GM12878 (cell line): ENCODE measurements at regions not wholly inside any gene's neighbourhood (a gene's known extent, or its start where the extent isn't known, plus 50 kb on each side); places are given as distances from the start of the nearest gene placed in this dataset.

ENCODE experiments used
- ATAC-seq: fragments of 200-7000 bp; cut with Tn5 transposase; 3 replicates; pipeline ENCODE4 v1.9.1; 2020; ENCODE audit warnings: mild to moderate bottlenecking, moderate library complexity
- BruUV-seq: library from RNA; stranded (reverse); fragments of 400-500 nt; replicated peaks from 2 replicates; lab custom pipeline; 2021; lab: Mats Ljungman, UMichigan
- CTCF ChIA-PET: fragments of 300-600 bp; sonication (Branson Sonifier 250); formaldehyde crosslinking; extraction: SDS; loops from one replicate; lab custom pipeline; 2021; ENCODE audit warnings: inconsistent platforms; lab: Yijun Ruan, JAX
- POLR2A ChIA-PET: fragments of 350-600 bp; formaldehyde crosslinking; extraction: SDS; loops from one replicate; lab custom pipeline; 2021; ENCODE audit warnings: inconsistent platforms; lab: Charles Lee
- RAD21 ChIA-PET: fragments of 300-600 bp; sonication (Branson Sonifier 250); formaldehyde crosslinking; loops from one replicate; lab custom pipeline; 2023; ENCODE audit warnings: antibody characterized with exemption; ENCODE audit not compliant: unreplicated experiment; lab: Charles Lee
- SMC1A ChIA-PET: fragments of 300-600 bp; sonication (Branson Sonifier 250); formaldehyde crosslinking; loops from one replicate; lab custom pipeline; 2023; ENCODE audit not compliant: unreplicated experiment, uncharacterized antibody; lab: Charles Lee
- DNase-seq: peaks from one replicate; pipeline ENCODE4 v3.0.0-alpha.2; 2011; ENCODE audit warnings: low read depth, low spot score
- FAIRE-seq: peaks from 3 replicates; lab custom pipeline; 2011; peaks lifted over from hg19 to GRCh38; lab: Jason Lieb, UNC
- H2AFZ ChIP-seq: 2 replicates; pipeline ENCODE4 v1.6.0; 2011; ENCODE audit warnings: low read depth, low read length, control low read depth; ENCODE audit not compliant: control insufficient read depth
- H3K27ac ChIP-seq: 2 replicates; pipeline ENCODE4 v1.5.1; 2011; ENCODE audit warnings: control low read depth; ENCODE audit not compliant: control insufficient read depth, insufficient read depth
- H3K27me3 ChIP-seq, 2 experiments: replicated peaks in 1 of 2; 2 replicates each; pipeline versions ENCODE4 v1.6.0 to v1.6.1; 2011; ENCODE audit warnings: low read length in 1 of 2; ENCODE audit not compliant: control insufficient read depth in 2 of 2, insufficient read depth in 2 of 2
- H3K36me3 ChIP-seq, 2 experiments: 2 replicates each; pipeline ENCODE4 v1.5.1; 2011; ENCODE audit warnings: low read length in 1 of 2; ENCODE audit not compliant: control insufficient read depth in 2 of 2, insufficient read depth in 2 of 2
- H3K4me1 ChIP-seq: 2 replicates; pipeline ENCODE4 v1.6.1; 2011; ENCODE audit warnings: mild to moderate bottlenecking, low read length, moderate library complexity, mixed read lengths; ENCODE audit not compliant: control insufficient read depth, insufficient read depth
- H3K4me2 ChIP-seq: 2 replicates; pipeline ENCODE4 v1.6.0; 2011; ENCODE audit warnings: control low read depth; ENCODE audit not compliant: control insufficient read depth, insufficient read depth
- H3K4me3 ChIP-seq: fragments of 200-600 bp; sonication (generic); 2 replicates; pipeline ENCODE4 v1.5.1; 2016
- H3K79me2 ChIP-seq: 2 replicates; pipeline ENCODE4 v1.6.0; 2011; ENCODE audit warnings: low read length; ENCODE audit not compliant: control insufficient read depth, insufficient read depth
- H3K9ac ChIP-seq: 2 replicates; pipeline ENCODE4 v1.8.0; 2011; ENCODE audit warnings: low read length, control low read depth, mixed read lengths; ENCODE audit not compliant: control insufficient read depth, insufficient read depth
- H3K9me3 ChIP-seq: replicated peaks from 3 replicates; pipeline ENCODE4 v1.5.1; 2011; ENCODE audit warnings: mild to moderate bottlenecking, low read length; ENCODE audit not compliant: control insufficient read depth, insufficient read depth
- H4K20me1 ChIP-seq: 2 replicates; pipeline ENCODE4 v1.6.0; 2011; ENCODE audit not compliant: control insufficient read depth, insufficient read depth
- CREM ChIP-seq: IDR thresholded peaks from 2 replicates; pipeline ENCODE4 v1.6.1; 2014; ENCODE audit warnings: antibody characterized with exemption, low read depth
- ELK1 ChIP-seq: IDR thresholded peaks from 2 replicates; pipeline ENCODE4 v1.6.1; 2012; ENCODE audit warnings: low read depth, low read length, improper control_type of control experiment
- FOXM1 ChIP-seq: IDR thresholded peaks from 2 replicates; pipeline ENCODE4 v1.6.1; 2012; ENCODE audit warnings: low read depth, mild to moderate bottlenecking, inconsistent platforms, low read length, moderate library complexity
- GATAD2B ChIP-seq: fragments of 450-650 bp; conservative IDR thresholded peaks from 2 replicates; pipeline ENCODE4 v1.6.1; 2017; ENCODE audit warnings: low read depth, mild to moderate bottlenecking, moderate library complexity
- HDAC6 ChIP-seq: fragments of 200-600 bp; sonication (generic); IDR thresholded peaks from one replicate; pipeline ENCODE4 v1.8.0; 2017; ENCODE audit warnings: antibody characterized with exemption; ENCODE audit not compliant: unreplicated experiment
- HDGF ChIP-seq: fragments of 450-650 bp; IDR thresholded peaks from 2 replicates; pipeline ENCODE4 v1.6.1; 2016; ENCODE audit warnings: antibody characterized with exemption
- HSF1 ChIP-seq: fragments of 150-350 bp; IDR thresholded peaks from 2 replicates; pipeline ENCODE4 v1.6.1; 2014; ENCODE audit warnings: mild to moderate bottlenecking, low read depth, low read length
- IKZF2 ChIP-seq, 2 experiments: fragments of 450-650 bp; IDR thresholded peaks; 2 replicates each; pipeline ENCODE4 v1.6.1; 2017; ENCODE audit warnings: mild to moderate bottlenecking in 2 of 2, moderate library complexity in 2 of 2
- IRF3 ChIP-seq: fragments of 450-650 bp; IDR thresholded peaks from 2 replicates; pipeline ENCODE4 v1.6.1; 2014; ENCODE audit warnings: mild to moderate bottlenecking
- NFYA ChIP-seq: IDR thresholded peaks from 2 replicates; pipeline ENCODE4 v1.6.1; 2011; ENCODE audit warnings: low read depth, mild to moderate bottlenecking, low read length, improper control_type of control experiment, borderline replicate concordance
- NR2C2 ChIP-seq: IDR thresholded peaks from 2 replicates; pipeline ENCODE4 v1.6.1; 2011; ENCODE audit warnings: borderline replicate concordance, low read depth; ENCODE audit not compliant: control insufficient read depth, insufficient read length
- POLR2AphosphoS2 ChIP-seq: IDR thresholded peaks from 2 replicates; pipeline ENCODE4 v1.6.1; 2011; ENCODE audit warnings: low read depth, mild to moderate bottlenecking, low read length, improper control_type of control experiment, moderate library complexity
- RBBP5 ChIP-seq: fragments of 200-600 bp; sonication (generic); conservative IDR thresholded peaks from 2 replicates; pipeline ENCODE4 v1.6.1; 2016
- RCOR1 ChIP-seq: conservative IDR thresholded peaks from 2 replicates; pipeline ENCODE4 v1.6.1; 2012; ENCODE audit warnings: low read depth, low read length, improper control_type of control experiment
- SPI1 ChIP-seq: IDR thresholded peaks from 2 replicates; pipeline ENCODE4 v1.6.1; 2011; ENCODE audit warnings: low read depth, mild to moderate bottlenecking, low read length, moderate library complexity, borderline replicate concordance; ENCODE audit not compliant: insufficient read depth
- SUPT20H ChIP-seq: IDR thresholded peaks from 2 replicates; pipeline ENCODE4 v1.6.1; 2011; ENCODE audit warnings: low read depth, mild to moderate bottlenecking, low read length, moderate library complexity, borderline replicate concordance; ENCODE audit not compliant: control insufficient read depth
- TCF12 ChIP-seq: IDR thresholded peaks from 2 replicates; pipeline ENCODE4 v1.6.1; 2011; ENCODE audit warnings: low read depth, mild to moderate bottlenecking, low read length
- YY1 ChIP-seq: IDR thresholded peaks from 2 replicates; pipeline ENCODE4 v1.6.1; 2011; ENCODE audit warnings: low read depth, mild to moderate bottlenecking, low read length
- ZBED1 ChIP-seq: IDR thresholded peaks from 2 replicates; pipeline ENCODE4 v1.6.1; 2016; ENCODE audit warnings: borderline replicate concordance
- WGBS: methylation state at CpG from one replicate; pipeline ENCODE4 v1.1.6; 2016; ENCODE audit warnings: low lambda C conversion rate; ENCODE audit not compliant: insufficient replicate concordance, insufficient coverage; ENCODE audit errors: missing lambda C conversion rate; 5-methylcytosine and 5-hydroxymethylcytosine counted together
- in situ Hi-C: fragments of 300-500 bp; cut with MboI; formaldehyde crosslinking; loops from 9 replicates; pipeline ENCODE4 v1.14.3; 2018; ENCODE audit warnings: mixed read lengths
- intact Hi-C: fragments of 100-400 bp; cut with micrococcal nuclease; formaldehyde crosslinking; loops from one replicate; pipeline ENCODE4 v1.14.2; 2022; ENCODE audit not compliant: unreplicated experiment

GRCh38 chr13:76729691-76730090 is 156.5 kb downstream of the KCTD12 start:
- 100% methylated on average over 1 of the region's 1 CpG for WGBS
- H3K9ac ChIP-seq: no peak overlapping the region
- no TSS peak for BruUV-seq
- no peak overlapping the region for H3K27ac ChIP-seq
- H3K9me3 ChIP-seq: no peaks in the 10 kb centered on the region
- no peak overlapping the region for H3K4me3 ChIP-seq
- FAIRE-seq (no peak), ATAC-seq (no peak), DNase-seq (no peak)
- H2AFZ ChIP-seq: no peak overlapping the region
- intact Hi-C loops (no loop called here), in situ Hi-C loops (no loop called here)
- no peaks in the 10 kb centered on the region for H3K79me2 ChIP-seq
- ChIA-PET RAD21 (no interaction called here), SMC1A (no interaction called here), POLR2A (no interaction called here), CTCF (interaction anchor here (0.6 kb wide), 1 partner anchor 240 kb away, joined by 3 read pairs; no protein-coding TSS in a partner anchor)
- H3K27me3 ChIP-seq: no peaks in the 10 kb centered on the region
- no peaks in the 10 kb centered on the region for H3K4me1 ChIP-seq
- no peaks in the 10 kb centered on the region for H4K20me1 ChIP-seq
- no peak for TF ChIP-seq ZBED1
- no peak for TF ChIP-seq NR2C2
- no peak for TF ChIP-seq IKZF2 (IDR thresholded peaks at IDR 0.05)
- TF ChIP-seq NFYA: no peak
- no peak for TF ChIP-seq GATAD2B
- TF ChIP-seq TCF12: no peak
- TF ChIP-seq HDGF: no peak
- no peak for TF ChIP-seq YY1
- TF ChIP-seq FOXM1: no peak
- no peak for TF ChIP-seq RBBP5
- TF ChIP-seq SUPT20H: no peak
- no peak for TF ChIP-seq HDAC6
- TF ChIP-seq HSF1: no peak
- no peak for TF ChIP-seq IRF3
- TF ChIP-seq CREM: no peak
- TF ChIP-seq RCOR1: no peak
- TF ChIP-seq POLR2AphosphoS2: no peak
- no peak for TF ChIP-seq SPI1
- TF ChIP-seq ELK1: no peak
- H3K4me2 ChIP-seq: no peak overlapping the region
- H3K36me3 ChIP-seq: no peaks in the 10 kb centered on the region
